SU-DHL-6 (cell line): ENCODE measurements at regions not wholly inside any gene's neighbourhood (a gene's known extent, or its start where the extent isn't known, plus 50 kb on each side); places are given as distances from the start of the nearest gene placed in this dataset.
"Not testable (repeated sequence)": the region's sequence is repeated elsewhere in the genome, so short reads cannot be mapped to it uniquely, and the experiment has no call there.

Experiments
- EZH2phosphoT487 ChIP-seq: fragments of 200-600 bp; sonication (generic), shearing (Covaris generic); conservative IDR thresholded peaks from 2 replicates; pipeline ENCODE4 v1.6.1; 2018; ENCODE audit warnings: mild to moderate bottlenecking, antibody characterized with exemption, low read length, moderate library complexity, mixed read lengths
- TF ChIP-seq, protein P1 (sequence below): fragments of 200-600 bp; sonication (generic); IDR thresholded peaks from one replicate; pipeline ENCODE4 v1.5.1; 2017; ENCODE audit warnings: antibody characterized with exemption, mild to moderate bottlenecking, low read length, moderate library complexity; ENCODE audit not compliant: insufficient read depth, poor library complexity, severe bottlenecking

GRCh38 chr12:31184667-31185066, 111.0 kb downstream of the DDX11 start:
- TF ChIP-seq, protein P1, sequence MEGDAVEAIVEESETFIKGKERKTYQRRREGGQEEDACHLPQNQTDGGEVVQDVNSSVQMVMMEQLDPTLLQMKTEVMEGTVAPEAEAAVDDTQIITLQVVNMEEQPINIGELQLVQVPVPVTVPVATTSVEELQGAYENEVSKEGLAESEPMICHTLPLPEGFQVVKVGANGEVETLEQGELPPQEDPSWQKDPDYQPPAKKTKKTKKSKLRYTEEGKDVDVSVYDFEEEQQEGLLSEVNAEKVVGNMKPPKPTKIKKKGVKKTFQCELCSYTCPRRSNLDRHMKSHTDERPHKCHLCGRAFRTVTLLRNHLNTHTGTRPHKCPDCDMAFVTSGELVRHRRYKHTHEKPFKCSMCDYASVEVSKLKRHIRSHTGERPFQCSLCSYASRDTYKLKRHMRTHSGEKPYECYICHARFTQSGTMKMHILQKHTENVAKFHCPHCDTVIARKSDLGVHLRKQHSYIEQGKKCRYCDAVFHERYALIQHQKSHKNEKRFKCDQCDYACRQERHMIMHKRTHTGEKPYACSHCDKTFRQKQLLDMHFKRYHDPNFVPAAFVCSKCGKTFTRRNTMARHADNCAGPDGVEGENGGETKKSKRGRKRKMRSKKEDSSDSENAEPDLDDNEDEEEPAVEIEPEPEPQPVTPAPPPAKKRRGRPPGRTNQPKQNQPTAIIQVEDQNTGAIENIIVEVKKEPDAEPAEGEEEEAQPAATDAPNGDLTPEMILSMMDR: not testable (repeated sequence)
- TF ChIP-seq EZH2phosphoT487: not testable (repeated sequence)
